Lower leg skin (tissue), 3 donors: ENCODE measurements at regions not wholly inside any gene's neighbourhood (a gene's known extent, or its start where the extent isn't known, plus 50 kb on each side); places are given as distances from the start of the nearest gene placed in this dataset.

Source experiments
- POLR2A ChIP-seq, 2 donors: fragments of 450-650 bp; IDR thresholded peaks; one replicate each; pipeline ENCODE4 v1.6.1; 2016 to 2017; ENCODE audit warnings: antibody characterized with exemption in 2 of 2, mild to moderate bottlenecking in 1 of 2, moderate library complexity in 1 of 2
- TF ChIP-seq, protein P1 (sequence below), 3 donors: fragments of 450-650 bp; IDR thresholded peaks; one replicate each; pipeline ENCODE4 v1.5.1; 2016; ENCODE audit warnings: antibody characterized with exemption in 3 of 3, mild to moderate bottlenecking in 3 of 3, moderate library complexity in 2 of 3

DNA sequence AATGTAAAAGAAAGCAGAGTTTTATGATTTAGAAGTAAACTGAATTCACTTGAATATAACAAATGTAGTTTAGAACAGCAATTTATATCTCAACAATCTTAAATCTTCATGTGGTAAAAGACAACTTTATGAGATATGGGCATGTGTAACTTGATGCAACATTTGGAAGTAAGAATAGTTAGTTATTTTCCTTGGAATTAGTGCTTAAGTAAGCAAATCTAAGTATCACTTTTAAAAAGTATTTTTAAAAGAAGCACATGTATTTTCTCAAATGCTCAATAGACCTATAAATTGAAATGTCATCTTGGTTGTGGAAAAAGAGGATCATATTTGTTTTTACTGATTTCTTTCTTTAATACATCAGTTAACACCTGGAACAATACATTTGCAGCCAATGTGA, 340.3 kb upstream of the CDH6 start:
- TF ChIP-seq, protein P1, sequence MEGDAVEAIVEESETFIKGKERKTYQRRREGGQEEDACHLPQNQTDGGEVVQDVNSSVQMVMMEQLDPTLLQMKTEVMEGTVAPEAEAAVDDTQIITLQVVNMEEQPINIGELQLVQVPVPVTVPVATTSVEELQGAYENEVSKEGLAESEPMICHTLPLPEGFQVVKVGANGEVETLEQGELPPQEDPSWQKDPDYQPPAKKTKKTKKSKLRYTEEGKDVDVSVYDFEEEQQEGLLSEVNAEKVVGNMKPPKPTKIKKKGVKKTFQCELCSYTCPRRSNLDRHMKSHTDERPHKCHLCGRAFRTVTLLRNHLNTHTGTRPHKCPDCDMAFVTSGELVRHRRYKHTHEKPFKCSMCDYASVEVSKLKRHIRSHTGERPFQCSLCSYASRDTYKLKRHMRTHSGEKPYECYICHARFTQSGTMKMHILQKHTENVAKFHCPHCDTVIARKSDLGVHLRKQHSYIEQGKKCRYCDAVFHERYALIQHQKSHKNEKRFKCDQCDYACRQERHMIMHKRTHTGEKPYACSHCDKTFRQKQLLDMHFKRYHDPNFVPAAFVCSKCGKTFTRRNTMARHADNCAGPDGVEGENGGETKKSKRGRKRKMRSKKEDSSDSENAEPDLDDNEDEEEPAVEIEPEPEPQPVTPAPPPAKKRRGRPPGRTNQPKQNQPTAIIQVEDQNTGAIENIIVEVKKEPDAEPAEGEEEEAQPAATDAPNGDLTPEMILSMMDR (IDR thresholded peaks at IDR 0.05) = no peak
- no peak for TF ChIP-seq POLR2A (IDR thresholded peaks at IDR 0.05)
